GM10248 (cell line): ENCODE measurements at regions not wholly inside any gene's neighbourhood (a gene's known extent, or its start where the extent isn't known, plus 50 kb on each side); places are given as distances from the start of the nearest gene placed in this dataset.

ENCODE experiments used
- CTCF ChIA-PET: fragments of 300-600 bp; sonication (Branson Sonifier 250); formaldehyde crosslinking; extraction: SDS; loops from one replicate; lab custom pipeline; 2021; ENCODE audit warnings: antibody characterized with exemption; lab: Yijun Ruan, JAX
- POLR2A ChIA-PET: fragments of 350-650 bp; sonication (Branson Sonifier 250); formaldehyde crosslinking; extraction: SDS; loops from one replicate; lab custom pipeline; 2020; ENCODE audit warnings: antibody characterized with exemption; lab: Yijun Ruan, JAX
- DNase-seq: peaks from one replicate; pipeline ENCODE4 v3.0.0; 2012; ENCODE audit errors: extremely low spot score
- CTCF ChIP-seq: IDR thresholded peaks from 2 replicates; pipeline ENCODE4 v1.5.1; 2012; ENCODE audit warnings: mild to moderate bottlenecking, low read depth; ENCODE audit errors: extremely low read depth, missing control alignments, control extremely low read depth

- POLR2A ChIA-PET = no interaction called here
- TF ChIP-seq CTCF = no peak
- no peak for DNase-seq
Measured at GRCh38 chr1:82323144-82323841, 522.6 kb downstream of the ADGRL2 start.

GRCh38 chr1:82321794-82322193 is 521.1 kb downstream of the ADGRL2 start:
- CTCF ChIA-PET = no interaction called here
- POLR2A ChIA-PET = no interaction called here
- no peak for TF ChIP-seq CTCF
- DNase-seq = no peak

More at GRCh38 chr1:82323144-82323841, 522.6 kb downstream of the ADGRL2 start:
- CTCF ChIA-PET = no interaction called here

DNA sequence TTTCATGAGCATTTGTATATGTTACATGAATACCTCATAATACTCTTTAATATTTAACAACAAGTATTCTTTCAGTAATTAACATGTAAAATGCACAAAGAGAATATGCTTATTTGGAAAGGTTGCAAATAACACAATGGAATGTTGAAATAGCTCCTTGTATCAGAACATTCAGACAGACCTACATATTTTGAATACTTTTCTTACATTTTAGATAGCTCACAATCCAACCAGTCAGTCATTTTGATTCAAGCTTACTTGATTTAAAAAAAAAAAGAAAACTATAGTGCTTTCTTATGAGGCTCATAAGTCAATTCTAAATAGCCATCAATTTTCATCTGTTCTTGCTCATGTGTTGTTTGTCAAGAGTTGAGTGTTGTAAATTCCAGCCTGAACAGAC is 518.8 kb downstream of the ADGRL2 start:
- DNase-seq = no peak
- ChIA-PET POLR2A (no interaction called here), CTCF (no interaction called here)
- TF ChIP-seq CTCF = no peak

GRCh38 chr1:82318921-82319320 is 518.2 kb downstream of the ADGRL2 start:
- no peak for TF ChIP-seq CTCF
- no peak for DNase-seq
- ChIA-PET POLR2A (no interaction called here), CTCF (interaction anchor here (1.3 kb wide), 1 partner anchor 20 kb away, joined by 4 read pairs; no protein-coding TSS in a partner anchor)

- no peak for TF ChIP-seq CTCF
- POLR2A ChIA-PET = no interaction called here
- CTCF ChIA-PET = interaction anchor here (1.3 kb wide), 1 partner anchor 19 kb away, joined by 4 read pairs; no protein-coding TSS in a partner anchor
- no peak for DNase-seq
Measured at GRCh38 chr1:82318265-82318664, 517.5 kb downstream of the ADGRL2 start.

DNA sequence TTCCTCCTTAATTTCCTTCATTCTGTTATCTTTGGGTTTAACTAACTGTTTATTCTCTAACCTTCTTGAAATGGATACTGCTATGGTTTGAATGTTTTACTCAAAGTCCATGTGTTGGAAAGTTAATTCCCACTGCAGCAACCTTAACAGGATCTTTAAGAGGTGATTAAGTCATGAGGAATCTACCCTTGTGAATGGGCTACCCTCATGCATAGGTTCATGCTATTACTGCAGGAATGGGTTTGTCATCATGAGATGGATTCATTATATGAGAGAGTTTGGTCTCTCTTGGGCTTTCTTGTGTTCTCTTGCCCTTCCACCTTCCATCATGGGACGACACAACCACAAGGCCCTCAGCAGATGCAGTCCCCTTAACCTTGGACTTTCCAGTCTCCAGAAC is 516.9 kb downstream of the ADGRL2 start:
- no peak for TF ChIP-seq CTCF
- POLR2A ChIA-PET = no interaction called here
- CTCF ChIA-PET = interaction anchor here (1.3 kb wide), 1 partner anchor 19 kb away, joined by 4 read pairs; no protein-coding TSS in a partner anchor
- DNase-seq = no peak
